C4-2B (cell line): ENCODE measurements at regions not wholly inside any gene's neighbourhood (a gene's known extent, or its start where the extent isn't known, plus 50 kb on each side); places are given as distances from the start of the nearest gene placed in this dataset.

Experiments
- ZFX ChIP-seq: fragments of 450-650 bp; IDR thresholded peaks from 2 replicates; pipeline ENCODE4 v1.6.1; 2017
- TF ChIP-seq, protein P1 (sequence below): fragments of 450-650 bp; conservative IDR thresholded peaks from 2 replicates; pipeline ENCODE4 v1.5.1; 2017; ENCODE audit warnings: mild to moderate bottlenecking

DNA sequence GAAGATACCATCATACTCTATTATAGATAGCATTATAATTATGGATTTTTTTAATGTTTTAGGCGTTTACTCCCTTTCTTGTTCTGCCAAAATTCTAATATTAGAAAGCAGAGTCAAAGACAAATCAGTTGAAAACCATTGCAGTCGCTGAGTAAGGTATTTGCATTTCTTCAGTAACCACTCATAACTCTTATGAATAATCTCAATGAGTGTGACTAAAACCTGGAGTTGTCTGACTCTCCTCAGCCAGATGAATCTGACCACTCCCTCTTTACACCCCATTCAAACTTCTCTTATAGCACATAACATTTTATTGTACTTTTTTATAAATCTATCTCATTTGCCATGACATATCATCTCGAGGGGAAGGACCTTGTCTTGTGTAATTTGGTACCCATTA is 1006.5 kb downstream of the DIAPH3 start:
- TF ChIP-seq, protein P1, sequence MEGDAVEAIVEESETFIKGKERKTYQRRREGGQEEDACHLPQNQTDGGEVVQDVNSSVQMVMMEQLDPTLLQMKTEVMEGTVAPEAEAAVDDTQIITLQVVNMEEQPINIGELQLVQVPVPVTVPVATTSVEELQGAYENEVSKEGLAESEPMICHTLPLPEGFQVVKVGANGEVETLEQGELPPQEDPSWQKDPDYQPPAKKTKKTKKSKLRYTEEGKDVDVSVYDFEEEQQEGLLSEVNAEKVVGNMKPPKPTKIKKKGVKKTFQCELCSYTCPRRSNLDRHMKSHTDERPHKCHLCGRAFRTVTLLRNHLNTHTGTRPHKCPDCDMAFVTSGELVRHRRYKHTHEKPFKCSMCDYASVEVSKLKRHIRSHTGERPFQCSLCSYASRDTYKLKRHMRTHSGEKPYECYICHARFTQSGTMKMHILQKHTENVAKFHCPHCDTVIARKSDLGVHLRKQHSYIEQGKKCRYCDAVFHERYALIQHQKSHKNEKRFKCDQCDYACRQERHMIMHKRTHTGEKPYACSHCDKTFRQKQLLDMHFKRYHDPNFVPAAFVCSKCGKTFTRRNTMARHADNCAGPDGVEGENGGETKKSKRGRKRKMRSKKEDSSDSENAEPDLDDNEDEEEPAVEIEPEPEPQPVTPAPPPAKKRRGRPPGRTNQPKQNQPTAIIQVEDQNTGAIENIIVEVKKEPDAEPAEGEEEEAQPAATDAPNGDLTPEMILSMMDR = no peak
- no peak for TF ChIP-seq ZFX
